Stimulated activated CD8-positive, alpha-beta memory T cell treated with anti-CD3 and anti-CD28 coated beads, Interleukin-4, amount 100 ng/mL, for 4 hours (primary cell): ENCODE measurements at regions not wholly inside any gene's neighbourhood (a gene's known extent, or its start where the extent isn't known, plus 50 kb on each side); places are given as distances from the start of the nearest gene placed in this dataset.
"Not testable (repeated sequence)": the region's sequence is repeated elsewhere in the genome, so short reads cannot be mapped to it uniquely, and the experiment has no call there.

ENCODE experiments used
- DNase-seq, 2 donors: peaks; one replicate each; pipeline ENCODE4 v3.0.0-alpha.2; 2020; ENCODE audit warnings: low read depth in 2 of 2, low spot score in 1 of 2

DNA sequence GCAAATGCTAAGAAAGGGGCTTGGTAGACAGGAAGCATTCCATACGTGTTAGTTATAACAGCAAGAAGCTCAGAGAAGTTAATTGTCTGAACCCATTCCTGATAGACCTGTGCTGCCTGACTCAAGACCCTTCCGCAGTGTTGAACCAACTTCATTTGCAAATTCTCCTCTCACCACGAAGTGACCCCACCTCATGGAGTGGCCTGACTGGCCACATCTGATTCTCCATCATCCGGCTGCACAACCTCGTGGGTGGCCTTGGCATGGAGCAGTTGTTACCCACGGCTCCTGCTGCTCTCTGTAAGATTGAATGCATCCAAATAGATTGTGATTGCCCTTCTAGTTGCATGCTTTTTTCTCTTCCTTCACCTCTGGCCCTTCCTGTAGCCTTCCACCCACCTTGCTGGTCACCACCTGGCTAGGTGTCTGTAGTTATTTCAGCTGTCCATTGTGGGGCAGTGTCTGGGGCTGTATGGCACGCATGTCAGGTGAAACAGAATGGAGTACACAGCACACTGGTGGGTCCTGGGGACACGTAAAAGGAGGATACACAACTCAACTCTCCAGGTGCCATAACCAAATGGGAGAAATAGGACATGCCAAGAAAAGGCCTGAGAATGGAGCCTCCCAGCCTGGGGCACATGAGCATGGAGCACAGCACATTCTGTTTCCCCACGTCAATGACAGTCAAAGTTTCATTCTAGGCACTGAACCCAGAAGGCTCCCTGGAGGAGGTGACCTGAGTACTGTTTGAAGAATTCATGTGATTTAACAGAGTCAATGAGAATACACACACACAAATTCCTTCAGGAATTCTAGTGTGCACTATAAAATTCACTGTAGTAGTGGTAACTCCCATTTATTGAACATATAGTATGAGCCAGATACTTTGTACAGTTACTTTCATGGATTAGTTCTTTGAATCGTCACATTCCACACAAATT, 70.5 kb upstream of the PTCH1 start:
- no peak for DNase-seq

DNA sequence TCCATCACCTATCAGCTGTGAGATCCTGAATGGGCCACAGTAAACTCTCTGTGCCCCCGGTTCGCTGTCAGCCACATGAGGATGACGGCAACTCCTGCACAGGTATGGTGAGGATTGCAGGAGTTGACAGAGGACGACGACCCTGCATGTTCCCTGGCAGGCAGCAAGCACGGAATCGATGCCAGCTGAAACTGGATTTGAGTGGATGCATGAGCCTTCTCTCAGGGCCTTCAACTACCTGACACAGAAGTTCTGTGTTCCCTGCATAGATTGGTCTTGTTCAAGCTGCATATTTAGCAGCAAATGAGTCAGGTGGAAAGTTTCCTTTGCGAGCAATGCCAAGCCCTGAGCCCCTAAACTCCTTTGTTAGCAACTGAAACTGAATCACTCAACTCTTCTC, 69.6 kb upstream of the PTCH1 start:
- no peak for DNase-seq

DNA sequence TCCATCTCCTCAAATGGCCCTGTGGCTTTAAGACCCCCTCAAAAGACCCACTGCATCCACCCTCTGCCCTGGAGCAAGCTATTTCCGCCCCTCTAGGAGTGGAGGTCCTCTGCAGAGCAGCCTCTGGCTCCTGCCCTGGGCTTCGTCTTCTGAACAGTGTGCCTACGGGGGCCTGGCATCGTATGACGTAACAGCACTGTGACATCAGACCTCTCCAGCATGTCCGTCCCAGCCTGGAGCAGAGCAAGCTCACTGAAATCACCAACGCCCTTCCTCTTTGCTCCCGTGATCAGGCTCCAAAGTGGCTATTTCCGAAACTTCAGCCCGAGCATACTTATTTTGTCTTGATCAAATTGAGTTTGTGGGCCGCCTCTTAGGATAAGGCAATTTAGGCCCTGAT, 69.1 kb upstream of the PTCH1 start:
- no peak for DNase-seq

DNA sequence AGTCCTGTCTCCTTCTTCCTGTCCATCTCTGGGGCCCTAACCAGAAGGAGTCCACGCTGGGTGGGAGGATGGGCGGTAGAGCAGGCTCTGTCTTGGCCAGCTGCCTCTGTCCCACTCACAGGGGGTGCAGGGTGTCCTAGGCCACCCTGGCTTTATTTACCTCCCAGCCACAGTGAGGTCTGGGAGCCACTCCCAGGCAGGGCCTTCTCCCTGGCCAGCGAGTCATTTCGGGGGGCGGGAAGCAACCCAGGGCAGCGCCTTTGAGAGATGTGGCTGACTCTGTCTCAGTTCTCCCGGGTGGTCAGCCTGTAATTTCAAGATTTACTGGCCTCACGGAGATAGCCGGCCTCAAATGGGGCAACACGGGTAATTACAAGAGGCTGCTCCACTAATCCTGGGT, 67.4 kb upstream of the PTCH1 start:
- no peak for DNase-seq

DNA sequence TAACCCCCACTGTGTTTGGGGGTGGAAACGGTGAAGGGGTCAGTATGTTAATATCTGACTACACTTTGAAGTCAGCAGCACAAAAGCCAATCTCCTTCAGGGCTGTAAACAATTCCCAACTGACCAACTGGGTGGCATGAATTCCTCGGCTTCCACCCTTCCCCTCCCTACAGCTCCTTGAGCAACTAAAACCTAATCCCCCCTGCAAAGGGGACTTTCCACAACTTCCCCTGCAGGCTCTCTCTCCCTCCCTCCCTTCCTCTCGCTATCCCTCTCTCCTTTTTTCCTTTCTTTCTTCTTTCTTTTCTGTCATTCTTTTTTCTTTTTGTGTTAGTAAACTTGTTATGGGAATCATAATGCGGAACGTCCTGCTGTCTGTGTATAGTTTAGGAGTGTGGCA, 65.1 kb upstream of the PTCH1 start:
- no peak for DNase-seq

DNA sequence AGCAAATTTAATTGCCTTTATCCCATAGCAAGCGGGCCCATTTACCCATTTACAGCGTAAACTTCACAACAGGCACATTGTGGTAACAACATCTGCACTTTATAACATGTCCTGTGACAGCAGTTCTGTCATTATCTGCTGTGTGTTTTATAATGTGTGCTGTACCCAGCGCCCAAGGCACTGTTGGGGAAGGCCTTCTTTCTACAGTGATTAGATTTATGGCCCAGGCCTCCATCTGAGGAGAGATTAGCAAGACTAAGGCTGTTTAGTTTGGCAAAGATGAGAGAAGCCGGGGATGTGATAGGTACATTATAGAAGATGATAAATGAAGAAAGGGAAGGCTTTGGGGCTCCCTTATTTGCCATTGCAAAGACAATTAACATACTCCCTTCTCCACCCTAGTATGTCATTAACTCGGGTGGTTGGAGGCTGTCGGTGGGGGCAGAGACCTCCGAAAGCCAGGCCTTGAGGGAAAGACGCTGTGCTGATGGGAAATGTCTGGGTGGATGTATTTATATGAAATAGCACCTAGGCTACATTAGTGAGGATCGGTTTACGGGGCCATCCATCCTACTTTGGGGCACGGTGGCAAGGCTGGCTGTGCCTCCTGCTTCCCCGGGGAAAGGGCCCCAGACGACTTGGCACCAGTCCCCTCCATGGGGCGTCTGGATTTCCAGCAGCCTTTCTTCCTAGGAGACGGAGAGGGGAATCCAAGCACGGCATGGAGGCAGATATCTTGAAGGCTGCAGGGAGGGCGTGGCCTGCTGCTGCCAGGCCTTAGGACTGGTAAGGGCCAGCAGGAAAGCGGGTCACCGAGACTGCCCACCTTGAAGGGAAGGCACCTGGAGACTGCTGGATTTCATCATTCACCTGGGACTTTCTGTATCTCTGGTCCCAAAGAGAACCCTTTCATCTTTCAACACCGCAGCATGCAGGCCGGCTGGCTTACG, 64.3 kb upstream of the PTCH1 start:
- DNase-seq: no peak

DNA sequence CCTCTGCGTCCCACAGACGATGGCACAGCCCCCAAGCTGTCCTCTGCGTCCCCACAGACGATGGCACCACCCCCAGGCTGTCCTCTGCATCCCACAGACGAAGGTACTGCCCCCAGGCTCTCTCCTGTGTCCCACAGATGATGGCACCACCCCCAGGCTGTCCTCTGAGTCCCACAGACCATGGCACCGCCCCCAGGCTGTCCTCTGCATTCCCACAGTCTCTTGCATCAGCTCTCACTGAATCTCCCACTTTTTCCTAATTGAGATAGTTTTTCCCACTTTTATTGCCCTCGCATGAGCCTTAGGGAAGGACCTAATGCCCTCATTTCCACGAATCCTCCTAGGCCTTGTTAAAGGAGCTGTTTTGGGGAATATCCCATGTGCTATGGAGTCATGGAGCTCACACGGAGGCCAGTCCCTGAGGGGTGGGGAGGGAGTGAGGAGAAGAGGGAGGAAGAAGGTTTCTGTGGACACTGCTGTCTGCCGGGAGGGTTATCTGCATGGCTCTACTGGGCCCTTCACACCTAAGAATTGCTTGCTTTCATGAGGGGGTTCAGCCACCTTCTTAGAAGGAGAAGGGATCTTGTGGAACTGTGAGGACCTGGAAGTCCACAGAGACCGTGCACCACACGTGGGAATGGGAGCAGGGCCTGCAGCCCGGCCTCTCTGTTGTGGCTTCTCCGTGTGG, 58.2 kb upstream of the PTCH1 start:
- no peak for DNase-seq

DNA sequence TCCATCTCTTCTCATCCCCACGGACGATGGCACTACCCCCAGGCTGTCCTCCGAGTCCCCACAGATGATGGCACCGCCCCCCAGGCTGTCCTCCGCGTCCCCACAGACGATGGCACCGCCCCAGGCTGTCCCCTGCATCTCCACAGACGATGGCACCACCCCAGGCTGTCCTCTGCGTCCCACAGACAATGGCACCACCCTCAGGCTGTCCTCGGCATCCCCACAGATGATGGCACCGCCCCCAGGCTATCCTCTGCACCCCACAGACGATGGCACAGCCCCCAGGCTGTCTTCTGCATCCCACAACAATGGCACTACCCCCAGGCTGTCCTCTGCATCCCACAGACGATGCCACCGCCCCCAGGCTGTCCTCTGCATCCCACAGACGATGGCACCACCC, 57.4 kb upstream of the PTCH1 start:
- no peak for DNase-seq

DNA sequence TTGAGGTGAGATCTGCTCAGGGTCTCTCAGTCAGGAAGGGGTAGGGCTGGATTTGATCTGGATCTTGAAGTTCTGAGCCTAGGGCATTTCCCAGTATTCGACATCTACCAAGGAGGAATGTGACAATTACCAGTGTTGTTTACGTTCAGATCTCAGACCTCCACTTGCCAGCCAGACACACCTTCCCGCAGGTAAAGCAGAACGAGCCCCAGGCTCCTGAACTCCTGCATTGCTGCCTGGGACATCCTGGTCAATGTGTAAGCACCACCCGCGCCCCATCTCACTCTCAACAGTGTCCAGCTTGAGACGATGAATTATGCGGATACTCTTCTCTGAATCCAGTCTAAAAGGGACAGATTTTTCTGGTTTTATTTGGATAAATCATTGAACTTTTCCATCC, 56.7 kb upstream of the PTCH1 start:
- no peak for DNase-seq

DNA sequence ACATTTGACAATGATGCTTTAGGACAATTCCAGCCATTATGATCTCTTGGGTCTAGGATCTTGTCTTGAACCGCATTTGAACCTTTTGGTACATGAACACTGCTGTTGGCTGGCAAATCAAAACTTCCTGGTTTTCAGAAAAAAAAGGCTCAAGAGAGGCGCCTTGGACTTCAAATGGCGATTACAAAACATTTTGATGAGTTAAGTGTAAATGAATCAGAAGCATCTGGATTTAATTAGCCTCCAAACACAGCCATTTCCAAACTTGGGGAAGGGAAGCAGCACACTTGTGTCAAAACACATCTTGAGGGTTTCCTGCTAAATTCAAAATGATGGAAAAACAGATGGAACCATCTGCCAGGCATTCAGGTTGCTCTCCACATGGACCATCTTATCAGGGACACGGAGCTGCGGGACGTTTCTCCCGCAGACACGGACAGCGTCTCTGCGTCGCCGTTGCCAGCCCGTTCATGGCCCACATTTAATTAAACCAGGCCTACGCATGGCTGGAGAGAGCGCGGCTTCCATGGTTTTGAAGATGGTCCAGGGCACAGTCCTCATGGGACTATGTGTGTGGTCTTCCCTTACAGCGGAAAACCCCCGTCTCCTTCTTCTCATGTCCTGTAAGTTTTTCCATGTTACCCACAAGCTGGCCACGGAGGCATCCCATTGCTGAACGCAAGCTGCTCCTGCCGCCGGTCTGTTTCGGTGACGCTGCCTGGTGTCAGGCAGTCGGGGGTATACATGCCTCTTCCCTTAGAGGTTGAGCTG, 55.8 kb upstream of the PTCH1 start:
- DNase-seq: no peak

DNA sequence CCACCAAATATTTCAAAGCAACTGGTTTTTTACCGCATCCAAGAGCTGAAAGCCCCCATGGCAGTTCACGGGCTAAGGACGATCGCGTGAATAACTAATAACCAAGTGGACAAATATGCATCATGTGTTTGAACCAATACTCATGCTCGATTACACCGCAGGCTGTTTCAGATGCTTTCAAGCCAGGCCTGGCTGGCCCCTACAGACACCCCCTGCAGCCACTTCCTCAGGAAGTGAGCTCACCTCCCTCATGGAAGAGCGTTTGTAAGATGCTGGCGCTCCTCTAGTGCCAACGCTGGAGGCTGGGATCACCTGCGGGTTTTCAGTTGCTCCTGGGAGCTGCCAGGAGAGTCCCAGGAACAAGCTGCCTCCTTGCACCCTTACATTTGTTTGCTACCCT, 53.9 kb upstream of the PTCH1 start:
- no peak for DNase-seq

DNA sequence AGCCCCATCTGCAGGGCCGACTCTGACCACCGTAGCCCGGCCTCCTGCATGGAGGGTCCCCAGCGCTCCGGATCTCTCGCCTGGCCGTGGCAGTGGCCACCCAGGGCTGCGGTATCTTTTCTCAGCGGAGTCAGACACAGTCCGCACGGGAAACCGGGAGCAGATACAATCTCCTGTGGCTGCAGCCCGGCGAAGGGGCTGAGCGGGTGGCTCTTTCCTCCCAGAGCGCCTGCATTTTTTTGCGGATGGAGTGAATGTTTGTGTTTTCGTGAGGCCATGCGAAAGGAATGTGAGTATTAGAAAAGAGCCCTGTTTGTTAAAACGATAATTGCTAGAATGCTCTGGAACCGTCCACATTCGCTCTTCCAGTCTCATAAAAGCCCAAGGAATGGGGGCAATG, 53.4 kb upstream of the PTCH1 start:
- DNase-seq: no peak

DNA sequence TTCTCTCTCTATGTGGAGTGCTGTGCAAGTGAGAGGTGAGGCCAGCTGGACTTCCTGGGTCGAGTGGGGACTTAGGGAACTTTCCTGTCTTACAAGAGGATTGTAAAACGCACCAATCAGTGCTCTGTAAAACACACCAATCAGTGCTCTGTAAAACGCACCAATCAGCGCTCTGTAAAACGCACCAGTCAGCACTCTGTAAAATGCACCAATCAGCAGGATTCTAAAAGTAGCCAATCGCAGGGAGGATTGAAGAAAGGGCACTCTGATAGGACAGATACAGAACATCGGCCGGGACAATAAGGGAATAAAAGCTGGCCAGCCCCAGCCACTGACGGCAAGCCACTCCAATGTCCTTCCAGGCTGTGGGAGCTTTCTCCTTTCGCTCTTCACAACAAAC, 52.0 kb upstream of the PTCH1 start:
- DNase-seq: not testable (repeated sequence)
